K562 (cell line): ENCODE measurements at regions not wholly inside any gene's neighbourhood (a gene's known extent, or its start where the extent isn't known, plus 50 kb on each side); places are given as distances from the start of the nearest gene placed in this dataset.

ENCODE experiments used
- ATAC-seq: fragments of 200-7000 bp; cut with Tn5 transposase; 3 replicates; pipeline ENCODE4 v1.9.1; 2020; ENCODE audit warnings: moderate library complexity
- BruUV-seq: library from RNA; stranded (reverse); fragments of 400-500 nt; replicated peaks from 2 replicates; lab custom pipeline; 2021; lab: Mats Ljungman, UMichigan
- CTCF ChIA-PET: fragments of 300-600 bp; formaldehyde crosslinking; extraction: SDS; loops from one replicate; lab custom pipeline; 2021; ENCODE audit warnings: low intra/inter-chr PET ratio; lab: Yijun Ruan, JAX
- POLR2A ChIA-PET: fragments of 300-600, 350-650 bp; sonication (Branson Sonifier 250); formaldehyde crosslinking; extraction: SDS; loops from one replicate; lab custom pipeline; 2021; ENCODE audit warnings: antibody characterized with exemption, inconsistent platforms; lab: Yijun Ruan, JAX
- DNase-seq, 4 experiments: peaks; one replicate each; pipeline versions ENCODE4 v3.0.0 to v3.0.0-alpha.2; 2011 to 2018; ENCODE audit warnings: low spot score in 3 of 4, mixed read lengths in 3 of 4; ENCODE audit errors: extremely low read depth in 1 of 4
- FAIRE-seq: peaks from 2 replicates; lab custom pipeline; 2011; peaks lifted over from hg19 to GRCh38; lab: Jason Lieb, UNC
- H2AFZ ChIP-seq: 2 replicates; pipeline ENCODE4 v1.6.0; 2011; ENCODE audit warnings: low read depth, low read length, control low read depth, inconsistent platforms
- H3K27ac ChIP-seq: fragments of 200-600 bp; 3 replicates; pipeline ENCODE4 v1.8.0; 2011; ENCODE audit warnings: low read depth, mild to moderate bottlenecking, control low read depth, inconsistent platforms, low read length, moderate library complexity, mixed read lengths; ENCODE audit errors: extremely low read depth
- H3K27me3 ChIP-seq, 2 experiments: fragments of 300-600 bp in 1 of 2; 2 replicates in 1 of 2; 3 replicates in 1 of 2; pipeline versions ENCODE4 v1.6.0 to v1.8.0; 2011; ENCODE audit warnings: inconsistent platforms in 2 of 2, low read length in 2 of 2, mild to moderate bottlenecking in 1 of 2, mixed read lengths in 1 of 2, moderate library complexity in 1 of 2; ENCODE audit not compliant: control insufficient read depth in 2 of 2, insufficient read depth in 2 of 2
- H3K36me3 ChIP-seq: fragments of 300-600 bp; 3 replicates; pipeline ENCODE4 v1.8.0; 2011; ENCODE audit warnings: mild to moderate bottlenecking, low read length, inconsistent platforms; ENCODE audit not compliant: control insufficient read depth, insufficient read depth
- H3K4me1 ChIP-seq, 2 experiments: fragments of 200-600 bp in 1 of 2; replicated peaks in 1 of 2; 2 replicates in 1 of 2; 3 replicates in 1 of 2; pipeline versions ENCODE4 v1.5.1 to v1.8.0; 2011; ENCODE audit warnings: inconsistent platforms in 2 of 2, low read length in 2 of 2, mild to moderate bottlenecking in 1 of 2, mixed read lengths in 1 of 2, moderate library complexity in 1 of 2; ENCODE audit not compliant: control insufficient read depth in 2 of 2, insufficient read depth in 2 of 2
- H3K4me2 ChIP-seq: 2 replicates; pipeline ENCODE4 v1.6.1; 2011; ENCODE audit warnings: low read length, control low read depth, inconsistent platforms, mixed read lengths; ENCODE audit not compliant: insufficient read depth
- H3K4me3 ChIP-seq: fragments of 200-600 bp; sonication (generic), shearing (Covaris generic); 2 replicates; pipeline ENCODE4 v1.5.1; 2016; ENCODE audit warnings: control low read depth, inconsistent platforms
- H3K79me2 ChIP-seq: fragments of 200-600 bp; 3 replicates; pipeline ENCODE4 v1.8.0; 2011; ENCODE audit warnings: low read length, inconsistent platforms; ENCODE audit not compliant: control insufficient read depth, insufficient read depth
- H3K9ac ChIP-seq, 2 experiments: 2 replicates each; pipeline versions ENCODE4 v1.6.0 to v1.6.1; 2011; ENCODE audit warnings: low read depth in 2 of 2, low read length in 2 of 2, control low read depth in 1 of 2, inconsistent platforms in 1 of 2, mild to moderate bottlenecking in 1 of 2, mixed read lengths in 1 of 2; ENCODE audit not compliant: insufficient read depth in 1 of 2
- H3K9me1 ChIP-seq: one replicate; pipeline ENCODE4 v1.6.0; 2011; ENCODE audit warnings: inconsistent platforms, mild to moderate bottlenecking, low read length, moderate library complexity; ENCODE audit not compliant: control insufficient read depth, insufficient read depth
- H3K9me3 ChIP-seq: replicated peaks from 2 replicates; pipeline ENCODE4 v1.5.1; 2011; ENCODE audit warnings: low read depth, low read length, inconsistent platforms; ENCODE audit not compliant: control insufficient read depth, insufficient read depth
- H4K20me1 ChIP-seq: replicated peaks from 2 replicates; pipeline ENCODE4 v1.6.1; 2011; ENCODE audit warnings: low read length, inconsistent platforms, mixed read lengths; ENCODE audit not compliant: control insufficient read depth, insufficient read depth
- BRF1 ChIP-seq: IDR thresholded peaks from 3 replicates; pipeline ENCODE4 v1.6.1; 2011; ENCODE audit warnings: borderline replicate concordance, mild to moderate bottlenecking; ENCODE audit not compliant: insufficient read length; ENCODE audit errors: extremely low read depth
- CCNT2 ChIP-seq: IDR thresholded peaks from 2 replicates; pipeline ENCODE4 v1.6.1; 2011; ENCODE audit warnings: borderline replicate concordance, low read depth, mild to moderate bottlenecking, moderate library complexity, mixed read lengths, low read length; ENCODE audit not compliant: insufficient read length; ENCODE audit errors: extremely low read depth
- EHMT2 ChIP-seq: fragments of 450-650 bp; IDR thresholded peaks from 2 replicates; pipeline ENCODE4 v1.6.1; 2018; ENCODE audit warnings: antibody characterized with exemption
- KLF6 ChIP-seq: fragments of 250-450 bp; sonication (Bioruptor Pico); IDR thresholded peaks from 2 replicates; pipeline ENCODE4 v1.4.0; 2020; ENCODE audit warnings: mild to moderate bottlenecking, moderate library complexity, borderline replicate concordance
- NCOA4 ChIP-seq: fragments of 450-650 bp; IDR thresholded peaks from 2 replicates; pipeline ENCODE4 v1.6.1; 2018; ENCODE audit warnings: mild to moderate bottlenecking; ENCODE audit not compliant: partially characterized antibody
- PPARD ChIP-seq: fragments of 250-450 bp; sonication (Bioruptor Pico); IDR thresholded peaks from 2 replicates; pipeline ENCODE4 v1.8.0; 2022; ENCODE audit warnings: inconsistent platforms, mild to moderate bottlenecking, moderate library complexity
- PTBP1 ChIP-seq: fragments of 200-400 bp; formaldehyde crosslinking; IDR thresholded peaks from 2 replicates; pipeline ENCODE4 v1.6.1; 2017; ENCODE audit warnings: low read depth, low read length
- ZNF589 ChIP-seq: fragments of 200-800 bp; sonication (Bioruptor generic); IDR thresholded peaks from 2 replicates; pipeline ENCODE4 v1.6.1; 2016; ENCODE audit warnings: low read depth, missing genetic modification characterization, missing compliant biosample characterization
- ZNF717 ChIP-seq: fragments of 250-450 bp; sonication (Bioruptor Pico); IDR thresholded peaks from 2 replicates; pipeline ENCODE4 v1.5.0; 2021
- WGBS: fragments of 100-300 bp; shearing (Covaris generic); methylation state at CpG from one replicate; pipeline ENCODE4 v1.1.6; 2016; ENCODE audit warnings: low coverage, mixed read lengths; ENCODE audit not compliant: insufficient coverage; ENCODE audit errors: missing lambda C conversion rate; 5-methylcytosine and 5-hydroxymethylcytosine counted together
- in situ Hi-C: fragments of 300-500 bp; cut with MboI; formaldehyde crosslinking; loops from 4 replicates; pipeline ENCODE4 v1.15.0; 2018; ENCODE audit warnings: inconsistent platforms, mixed read lengths
- intact Hi-C: fragments of 100-400 bp; cut with micrococcal nuclease; formaldehyde crosslinking; loops from 2 replicates; pipeline ENCODE4 v1.14.2; 2022
- TF ChIP-seq, protein P1 (sequence below): sonication (generic); formaldehyde crosslinking; IDR thresholded peaks from 2 replicates; pipeline ENCODE4 v1.4.0; 2020; ENCODE audit warnings: mild to moderate bottlenecking, missing genetic modification reagents
- TF ChIP-seq, protein P2 (sequence below), 2 experiments: IDR thresholded peaks; 2 replicates each; pipeline ENCODE4 v1.6.1; 2011; ENCODE audit warnings: borderline replicate concordance in 1 of 2, control low read depth in 1 of 2, low read depth in 1 of 2, low read length in 1 of 2, mild to moderate bottlenecking in 1 of 2, mixed read lengths in 1 of 2, moderate library complexity in 1 of 2; ENCODE audit not compliant: insufficient read depth in 1 of 2, insufficient read length in 1 of 2, poor library complexity in 1 of 2, severe bottlenecking in 1 of 2; ENCODE audit errors: extremely low read depth in 1 of 2
- TF ChIP-seq, protein P3 (sequence below): sonication (generic); formaldehyde crosslinking; IDR thresholded peaks from 2 replicates; pipeline ENCODE4 v1.8.1; 2023; ENCODE audit warnings: mild to moderate bottlenecking, missing genetic modification reagents, moderate library complexity
- TF ChIP-seq, protein P4 (sequence below): fragments of 250-450 bp; sonication (Bioruptor Pico); IDR thresholded peaks from 2 replicates; pipeline ENCODE4 v1.6.1; 2021; ENCODE audit warnings: mild to moderate bottlenecking

DNA sequence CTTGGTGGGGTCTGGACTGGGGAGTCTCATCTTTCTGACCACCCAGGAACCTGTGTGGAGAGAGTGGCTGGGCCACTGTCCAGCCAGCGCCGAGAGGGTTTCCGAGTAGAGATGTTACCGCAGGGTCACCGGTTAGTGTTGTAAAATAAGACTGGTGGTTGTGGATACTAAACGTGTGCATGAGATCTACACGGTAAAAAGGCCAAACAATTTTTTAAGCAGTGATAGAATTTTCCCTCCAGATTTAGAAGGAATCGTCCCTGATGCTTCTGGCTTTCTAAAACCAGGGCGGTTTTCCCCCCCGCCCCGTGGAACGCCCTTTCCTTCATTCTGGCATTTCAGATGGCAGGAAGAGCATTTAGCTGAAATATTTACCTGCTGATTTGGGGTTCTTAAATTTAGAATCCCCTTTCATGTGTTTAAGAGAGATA lies 72.6 kb upstream of the PPARA start:
- H3K27ac ChIP-seq: no peak overlapping the region
- CTCF ChIA-PET: no interaction called here
- WGBS: 77% methylated on average over 11 of the region's 12 CpGs
- no peak for TF ChIP-seq ZNF589 (CRISPR knock-in tag)
- TF ChIP-seq CCNT2: no peak
- TF ChIP-seq KLF6 (CRISPR knock-in tag): no peak
- TF ChIP-seq PPARD (CRISPR knock-in tag): no peak
- no peak for TF ChIP-seq NCOA4
- TF ChIP-seq EHMT2: no peak
- TF ChIP-seq, protein P1, sequence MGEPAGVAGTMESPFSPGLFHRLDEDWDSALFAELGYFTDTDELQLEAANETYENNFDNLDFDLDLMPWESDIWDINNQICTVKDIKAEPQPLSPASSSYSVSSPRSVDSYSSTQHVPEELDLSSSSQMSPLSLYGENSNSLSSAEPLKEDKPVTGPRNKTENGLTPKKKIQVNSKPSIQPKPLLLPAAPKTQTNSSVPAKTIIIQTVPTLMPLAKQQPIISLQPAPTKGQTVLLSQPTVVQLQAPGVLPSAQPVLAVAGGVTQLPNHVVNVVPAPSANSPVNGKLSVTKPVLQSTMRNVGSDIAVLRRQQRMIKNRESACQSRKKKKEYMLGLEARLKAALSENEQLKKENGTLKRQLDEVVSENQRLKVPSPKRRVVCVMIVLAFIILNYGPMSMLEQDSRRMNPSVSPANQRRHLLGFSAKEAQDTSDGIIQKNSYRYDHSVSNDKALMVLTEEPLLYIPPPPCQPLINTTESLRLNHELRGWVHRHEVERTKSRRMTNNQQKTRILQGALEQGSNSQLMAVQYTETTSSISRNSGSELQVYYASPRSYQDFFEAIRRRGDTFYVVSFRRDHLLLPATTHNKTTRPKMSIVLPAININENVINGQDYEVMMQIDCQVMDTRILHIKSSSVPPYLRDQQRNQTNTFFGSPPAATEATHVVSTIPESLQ (CRISPR knock-in tag): no peak
- TF ChIP-seq, protein P2, sequence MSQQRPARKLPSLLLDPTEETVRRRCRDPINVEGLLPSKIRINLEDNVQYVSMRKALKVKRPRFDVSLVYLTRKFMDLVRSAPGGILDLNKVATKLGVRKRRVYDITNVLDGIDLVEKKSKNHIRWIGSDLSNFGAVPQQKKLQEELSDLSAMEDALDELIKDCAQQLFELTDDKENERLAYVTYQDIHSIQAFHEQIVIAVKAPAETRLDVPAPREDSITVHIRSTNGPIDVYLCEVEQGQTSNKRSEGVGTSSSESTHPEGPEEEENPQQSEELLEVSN (IDR thresholded peaks at IDR 0.05; ENCODE audit: borderline replicate concordance in 1 of 2, extremely low read depth in 1 of 2, insufficient read depth in 1 of 2, insufficient read length in 1 of 2, low read depth in 1 of 2, low read length in 1 of 2, poor library complexity in 1 of 2, severe bottlenecking in 1 of 2): no peak
- TF ChIP-seq, protein P3, sequence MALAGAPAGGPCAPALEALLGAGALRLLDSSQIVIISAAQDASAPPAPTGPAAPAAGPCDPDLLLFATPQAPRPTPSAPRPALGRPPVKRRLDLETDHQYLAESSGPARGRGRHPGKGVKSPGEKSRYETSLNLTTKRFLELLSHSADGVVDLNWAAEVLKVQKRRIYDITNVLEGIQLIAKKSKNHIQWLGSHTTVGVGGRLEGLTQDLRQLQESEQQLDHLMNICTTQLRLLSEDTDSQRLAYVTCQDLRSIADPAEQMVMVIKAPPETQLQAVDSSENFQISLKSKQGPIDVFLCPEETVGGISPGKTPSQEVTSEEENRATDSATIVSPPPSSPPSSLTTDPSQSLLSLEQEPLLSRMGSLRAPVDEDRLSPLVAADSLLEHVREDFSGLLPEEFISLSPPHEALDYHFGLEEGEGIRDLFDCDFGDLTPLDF (CRISPR knock-in tag): no peak
- TF ChIP-seq BRF1: no peak
- TF ChIP-seq PTBP1: no peak
- TF ChIP-seq, protein P4, sequence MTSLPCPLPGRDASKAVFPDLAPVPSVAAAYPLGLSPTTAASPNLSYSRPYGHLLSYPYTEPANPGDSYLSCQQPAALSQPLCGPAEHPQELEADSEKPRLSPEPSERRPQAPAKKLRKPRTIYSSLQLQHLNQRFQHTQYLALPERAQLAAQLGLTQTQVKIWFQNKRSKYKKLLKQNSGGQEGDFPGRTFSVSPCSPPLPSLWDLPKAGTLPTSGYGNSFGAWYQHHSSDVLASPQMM: no peak
- no peak for TF ChIP-seq ZNF717 (CRISPR knock-in tag)

More for the DNA sequence above, 72.6 kb upstream of the PPARA start:
- Histone ChIP-seq H3K36me3 (no peaks in the 10 kb centered on the region), H3K9me1 (no peaks in the 10 kb centered on the region), H3K9ac (no peak overlapping the region), H2AFZ (no peak overlapping the region), H3K79me2 (no peaks in the 10 kb centered on the region), H3K4me3 (no peak overlapping the region), H3K27me3 (no peaks in the 10 kb centered on the region), H3K4me1 (peaks cover 0 to 34% of the 10 kb centered on the region in 2 experiments; a peak in 2 of 5 replicates), H4K20me1 (no peaks in the 10 kb centered on the region), H3K9me3 (no peaks in the 10 kb centered on the region), H3K4me2 (no peak overlapping the region)
- BruUV-seq: no TSS peak
- ATAC-seq (no peak), DNase-seq (no peak), FAIRE-seq (no peak)
- POLR2A ChIA-PET: interaction anchor here (0.7 kb wide), 1 partner anchor 247 kb away, joined by 3 read pairs; no protein-coding TSS in a partner anchor
- intact Hi-C loops: no loop called here
- in situ Hi-C loops: no loop called here
